ENCODE measurements at regions not wholly inside any gene's neighbourhood (a gene's known extent, or its start where the extent isn't known, plus 50 kb on each side); places are given as distances from the start of the nearest gene placed in this dataset.

DNA sequence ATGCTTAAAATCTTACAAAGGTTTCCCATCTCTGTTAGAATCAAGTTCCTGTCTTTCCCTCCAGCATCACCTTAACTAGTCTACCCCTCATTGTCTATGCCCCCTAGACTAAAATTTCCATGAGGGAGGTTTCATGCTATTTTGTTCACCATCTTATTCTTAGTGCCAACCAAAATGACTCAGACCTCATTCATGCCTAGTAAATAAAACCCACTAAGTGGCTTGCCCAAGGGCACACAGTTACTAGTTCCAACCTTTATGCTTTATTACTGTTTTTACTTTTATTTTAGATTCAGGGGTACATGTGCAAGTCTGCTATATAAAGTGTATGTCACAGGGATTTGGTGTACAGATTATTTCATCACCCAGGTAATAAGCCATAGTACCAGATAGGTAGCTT, 469.1 kb upstream of the FAT3 start:
- H3K27me3 ChIP-seq = no peaks in the 10 kb centered on the region
- H3K4me1 ChIP-seq = no peaks in the 10 kb centered on the region
- TF ChIP-seq EP300 (IDR thresholded peaks at IDR 0.05) = no peak
- TF ChIP-seq POLR2AphosphoS5 (IDR thresholded peaks at IDR 0.05) = no peak
- TF ChIP-seq, protein P1, sequence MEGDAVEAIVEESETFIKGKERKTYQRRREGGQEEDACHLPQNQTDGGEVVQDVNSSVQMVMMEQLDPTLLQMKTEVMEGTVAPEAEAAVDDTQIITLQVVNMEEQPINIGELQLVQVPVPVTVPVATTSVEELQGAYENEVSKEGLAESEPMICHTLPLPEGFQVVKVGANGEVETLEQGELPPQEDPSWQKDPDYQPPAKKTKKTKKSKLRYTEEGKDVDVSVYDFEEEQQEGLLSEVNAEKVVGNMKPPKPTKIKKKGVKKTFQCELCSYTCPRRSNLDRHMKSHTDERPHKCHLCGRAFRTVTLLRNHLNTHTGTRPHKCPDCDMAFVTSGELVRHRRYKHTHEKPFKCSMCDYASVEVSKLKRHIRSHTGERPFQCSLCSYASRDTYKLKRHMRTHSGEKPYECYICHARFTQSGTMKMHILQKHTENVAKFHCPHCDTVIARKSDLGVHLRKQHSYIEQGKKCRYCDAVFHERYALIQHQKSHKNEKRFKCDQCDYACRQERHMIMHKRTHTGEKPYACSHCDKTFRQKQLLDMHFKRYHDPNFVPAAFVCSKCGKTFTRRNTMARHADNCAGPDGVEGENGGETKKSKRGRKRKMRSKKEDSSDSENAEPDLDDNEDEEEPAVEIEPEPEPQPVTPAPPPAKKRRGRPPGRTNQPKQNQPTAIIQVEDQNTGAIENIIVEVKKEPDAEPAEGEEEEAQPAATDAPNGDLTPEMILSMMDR (IDR thresholded peaks at IDR 0.05) = no peak
- no peak for TF ChIP-seq POLR2A (IDR thresholded peaks at IDR 0.05)
- no peak for ATAC-seq
- no peaks in the 10 kb centered on the region for H3K36me3 ChIP-seq
- H3K4me3 ChIP-seq = no peak overlapping the region
- no peak overlapping the region for H3K27ac ChIP-seq
- H3K9me3 ChIP-seq = no peaks in the 10 kb centered on the region

GRCh38 chr11:91749251-91749650, 475.4 kb upstream of the FAT3 start:
- Histone ChIP-seq H3K27me3 (no peaks in the 10 kb centered on the region), H3K4me3 (no peak overlapping the region), H3K9me3 (no peaks in the 10 kb centered on the region), H3K27ac (no peak overlapping the region), H3K36me3 (no peaks in the 10 kb centered on the region), H3K4me1 (peaks cover 0 to 5% (median 0%) of the 10 kb centered on the region in 3 donors)
- no peak for ATAC-seq
- TF ChIP-seq POLR2A (IDR thresholded peaks at IDR 0.05) (no peak), EP300 (IDR thresholded peaks at IDR 0.05) (no peak), POLR2AphosphoS5 (IDR thresholded peaks at IDR 0.05) (no peak)
- TF ChIP-seq, protein P1 (IDR thresholded peaks at IDR 0.05) = no peak

GRCh38 chr11:91742155-91742554, 482.5 kb upstream of the FAT3 start:
- no peak overlapping the region for H3K4me3 ChIP-seq
- H3K27me3 ChIP-seq = no peaks in the 10 kb centered on the region
- no peaks in the 10 kb centered on the region for H3K4me1 ChIP-seq
- no peaks in the 10 kb centered on the region for H3K9me3 ChIP-seq
- no peaks in the 10 kb centered on the region for H3K36me3 ChIP-seq
- no peak for ATAC-seq
- 68 to 82% methylated on average over 3 of the region's 3 CpGs for WGBS, 2 donors (ENCODE audit: low coverage in 1 of 2)
- TF ChIP-seq POLR2AphosphoS5 (IDR thresholded peaks at IDR 0.05) (no peak), POLR2A (IDR thresholded peaks at IDR 0.05) (no peak), EP300 (IDR thresholded peaks at IDR 0.05) (no peak)
- TF ChIP-seq, protein P1 (IDR thresholded peaks at IDR 0.05) = no peak
- no peak overlapping the region for H3K27ac ChIP-seq

DNA sequence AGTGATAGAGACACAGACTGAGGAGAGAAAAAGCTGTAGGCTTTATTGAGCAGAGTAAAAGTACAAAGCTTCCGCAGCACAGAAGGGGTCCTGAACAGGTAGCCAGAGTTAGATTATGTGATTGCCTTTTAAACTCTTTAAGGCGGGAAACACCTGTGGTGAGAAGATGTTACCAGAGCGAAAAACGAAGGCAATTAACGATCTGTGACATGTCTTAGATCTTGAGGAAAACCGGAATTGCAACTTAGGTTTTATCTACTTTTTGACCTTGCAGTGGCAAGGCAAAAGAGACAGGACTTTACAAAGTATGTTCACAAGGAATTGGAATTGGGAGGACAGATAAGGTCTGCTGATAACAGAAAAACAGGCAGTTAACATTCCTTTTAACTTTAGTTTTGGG, 493.6 kb upstream of the FAT3 start:
- Histone ChIP-seq H3K27me3 (no peaks in the 10 kb centered on the region), H3K27ac (no peak overlapping the region), H3K9me3 (peaks cover 0 to 3% (median 0%) of the 10 kb centered on the region in 3 donors), H3K4me3 (no peak overlapping the region), H3K4me1 (no peaks in the 10 kb centered on the region), H3K36me3 (no peaks in the 10 kb centered on the region)
- 70 to 77% methylated on average over 6 of the region's 6 CpGs for WGBS, 2 donors (ENCODE audit: low coverage in 1 of 2)
- TF ChIP-seq POLR2A (IDR thresholded peaks at IDR 0.05) = no peak
- TF ChIP-seq, protein P1 (IDR thresholded peaks at IDR 0.05) = no peak
- no peak for TF ChIP-seq EP300 (IDR thresholded peaks at IDR 0.05)
- TF ChIP-seq POLR2AphosphoS5 (IDR thresholded peaks at IDR 0.05) = no peak
- ATAC-seq = no peak

DNA sequence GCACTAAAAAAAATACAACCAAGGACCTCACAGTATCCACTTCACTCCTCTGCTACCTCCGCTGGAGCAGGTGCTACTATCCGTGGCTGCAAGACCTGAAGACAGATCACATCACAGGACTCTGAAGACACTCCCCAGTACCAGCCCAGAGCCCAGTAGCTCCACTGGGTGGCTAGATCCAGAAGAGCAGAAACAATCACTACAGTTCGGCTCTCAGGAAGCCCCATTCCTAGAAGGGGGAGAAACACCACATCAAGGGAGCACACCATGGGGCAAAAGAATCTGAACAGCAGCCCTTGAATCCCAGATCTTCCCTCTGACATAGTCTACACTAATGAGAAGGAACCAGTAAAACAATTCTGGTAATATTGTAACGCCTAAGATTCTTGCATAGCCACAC, 494.0 kb upstream of the FAT3 start:
- no peak for TF ChIP-seq EP300 (IDR thresholded peaks at IDR 0.05)
- no peak for TF ChIP-seq POLR2A (IDR thresholded peaks at IDR 0.05)
- no peak for TF ChIP-seq POLR2AphosphoS5 (IDR thresholded peaks at IDR 0.05)
- TF ChIP-seq, protein P1 (IDR thresholded peaks at IDR 0.05) = no peak
- no peak for ATAC-seq
- 100% methylated on average over 1 of the region's 4 CpGs; no CpG with 5 or more reads in 1 of the 2 donors for WGBS, 2 donors (ENCODE audit: low coverage in 1 of 2)
- H3K36me3 ChIP-seq = no peaks in the 10 kb centered on the region
- H3K4me3 ChIP-seq = no peak overlapping the region
- H3K9me3 ChIP-seq = no peaks in the 10 kb centered on the region
- no peaks in the 10 kb centered on the region for H3K4me1 ChIP-seq
- no peaks in the 10 kb centered on the region for H3K27me3 ChIP-seq
- H3K27ac ChIP-seq = no peak overlapping the region
